PC-3 (cell line): ENCODE measurements at regions not wholly inside any gene's neighbourhood (a gene's known extent, or its start where the extent isn't known, plus 50 kb on each side); places are given as distances from the start of the nearest gene placed in this dataset.

Experiments used
- ATAC-seq: fragments of 200-7000 bp; cut with Tn5 transposase; 2 replicates; pipeline ENCODE4 v1.9.1; 2020; ENCODE audit warnings: mild to moderate bottlenecking, moderate library complexity
- BruUV-seq: library from RNA; stranded (reverse); fragments of 400-500 nt; replicated peaks from 2 replicates; lab custom pipeline; 2021; lab: Mats Ljungman, UMichigan
- CTCF ChIA-PET: fragments of 300-600 bp; sonication (Branson Sonifier 250); formaldehyde crosslinking; loops from one replicate; lab custom pipeline; 2022; ENCODE audit warnings: antibody characterized with exemption; lab: Charles Lee
- POLR2A ChIA-PET: fragments of 300-600 bp; sonication (Branson Sonifier 250); formaldehyde crosslinking; loops from one replicate; lab custom pipeline; 2022; ENCODE audit warnings: antibody characterized with exemption; ENCODE audit not compliant: unreplicated experiment; lab: Charles Lee
- DNase-seq: peaks from one replicate; pipeline ENCODE4 v3.0.0-alpha.2; 2015
- H2AFZ ChIP-seq: fragments of 300-600 bp; sonication (generic); 2 replicates; pipeline ENCODE4 v1.6.0; 2016; ENCODE audit warnings: antibody characterized with exemption, low read length
- H3F3A ChIP-seq: fragments of 300-600 bp; sonication (generic); one replicate; pipeline ENCODE4 v1.6.0; 2017; ENCODE audit warnings: antibody characterized with exemption, low read length, control low read depth, mild to moderate bottlenecking; ENCODE audit not compliant: unreplicated experiment
- H3K27ac ChIP-seq: fragments of 300-600 bp; sonication (generic); 2 replicates; pipeline ENCODE4 v1.5.1; 2016; ENCODE audit warnings: mild to moderate bottlenecking, low read length
- H3K27me3 ChIP-seq: fragments of 300-600 bp; sonication (generic); 2 replicates; pipeline ENCODE4 v1.6.1; 2016; ENCODE audit warnings: low read length, mixed read lengths
- H3K36me3 ChIP-seq: fragments of 300-600 bp; sonication (generic); 2 replicates; pipeline ENCODE4 v1.6.1; 2016; ENCODE audit warnings: low read depth, mixed run types, low read length, mixed read lengths
- H3K4me1 ChIP-seq: fragments of 300-600 bp; sonication (generic); 2 replicates; pipeline ENCODE4 v1.5.1; 2016; ENCODE audit warnings: low read length; ENCODE audit not compliant: insufficient read depth
- H3K4me2 ChIP-seq: fragments of 300-600 bp; sonication (generic); 2 replicates; pipeline ENCODE4 v1.6.0; 2016; ENCODE audit warnings: low read length
- H3K4me3 ChIP-seq: fragments of 300-600 bp; sonication (generic); 2 replicates; pipeline ENCODE4 v1.5.1; 2016; ENCODE audit warnings: mild to moderate bottlenecking, low read length, mixed read lengths
- H3K79me2 ChIP-seq: fragments of 300-600 bp; sonication (generic); 2 replicates; pipeline ENCODE4 v1.6.1; 2017; ENCODE audit warnings: low read length, mixed read lengths
- H3K9ac ChIP-seq: fragments of 300-600 bp; sonication (generic); 2 replicates; pipeline ENCODE4 v1.6.0; 2016; ENCODE audit warnings: mild to moderate bottlenecking, low read length
- H3K9me2 ChIP-seq: fragments of 300-600 bp; sonication (generic); replicated peaks from 2 replicates; pipeline ENCODE4 v1.6.1; 2016; ENCODE audit warnings: mixed run types, low read length, mixed read lengths
- H3K9me3 ChIP-seq: fragments of 300-600 bp; sonication (generic); 2 replicates; pipeline ENCODE4 v1.6.1; 2016; ENCODE audit warnings: low read length, mixed read lengths
- H4K20me1 ChIP-seq: fragments of 300-600 bp; sonication (generic); 2 replicates; pipeline ENCODE4 v1.6.1; 2016; ENCODE audit warnings: low read length, mixed read lengths
- CTCF ChIP-seq: fragments of 300-600 bp; sonication (generic); conservative IDR thresholded peaks from 2 replicates; pipeline ENCODE4 v1.5.1; 2017; ENCODE audit warnings: antibody characterized with exemption, low read depth, mild to moderate bottlenecking, low read length
- EZH2 ChIP-seq: fragments of 300-600 bp; sonication (generic); IDR thresholded peaks from one replicate; pipeline ENCODE4 v1.6.1; 2017; ENCODE audit warnings: antibody characterized with exemption, mild to moderate bottlenecking, low read length; ENCODE audit not compliant: unreplicated experiment
- EZH2phosphoT487 ChIP-seq: fragments of 300-600 bp; sonication (generic); IDR thresholded peaks from 2 replicates; pipeline ENCODE4 v1.6.1; 2018; ENCODE audit warnings: mild to moderate bottlenecking, antibody characterized with exemption, low read length, borderline replicate concordance
- intact Hi-C: fragments of 100-400 bp; cut with micrococcal nuclease; formaldehyde crosslinking; loops from 2 replicates; pipeline ENCODE4 v1.9.0; 2023

GRCh38 chr6:26206868-26207801 lies 119.9 kb downstream of the HFE start:
- Histone ChIP-seq H3K4me2 (peak overlapping the region; percentile 86), H3K9me2 (no peaks in the 10 kb centered on the region), H3K27me3 (no peaks in the 10 kb centered on the region), H3K79me2 (peaks cover 12% of the 10 kb centered on the region; the same call in 1 of the 2 replicates), H3F3A (peaks cover 6% of the 10 kb centered on the region), H3K4me3 (peak overlapping the region; percentile 85; the same call in 1 of the 2 replicates), H3K9ac (no peak overlapping the region), H4K20me1 (no peaks in the 10 kb centered on the region), H3K27ac (no peak overlapping the region), H3K36me3 (no peaks in the 10 kb centered on the region), H3K4me1 (peaks cover 8% of the 10 kb centered on the region), H3K9me3 (no peaks in the 10 kb centered on the region), H2AFZ (no peak overlapping the region)
- ChIA-PET POLR2A (interaction anchor here (0.5 to 1.0 kb wide), 5 partner anchors 12 to 927 kb away, joined by 3 to 5 read pairs (median 3); a partner anchor contains a TSS), CTCF (interaction anchor here (0.6 kb wide), 1 partner anchor 9 kb away, joined by 3 read pairs; a partner anchor contains a TSS)
- TF ChIP-seq CTCF (no peak), EZH2phosphoT487 (no peak), EZH2 (no peak)
- no peak for ATAC-seq
- BruUV-seq = no TSS peak
- intact Hi-C loops = loop anchor here (2.0 kb wide), 1 partner anchor 78 kb away; a partner anchor contains a TSS
- DNase-seq = no peak

GRCh38 chr6:26211963-26212362 lies 124.7 kb downstream of the HFE start:
- Histone ChIP-seq H4K20me1 (0 out of 2 replicates have a peak, but pooled peaks cover 5% of the 10 kb centered on the region), H3K9me3 (no peaks in the 10 kb centered on the region), H3F3A (peaks cover 10% of the 10 kb centered on the region), H3K4me1 (peaks cover 6% of the 10 kb centered on the region; the same call in 1 of the 2 replicates), H3K4me3 (no peak overlapping the region), H3K27me3 (no peaks in the 10 kb centered on the region), H3K4me2 (no peak overlapping the region), H3K36me3 (no peaks in the 10 kb centered on the region), H3K9me2 (no peaks in the 10 kb centered on the region), H3K79me2 (no peaks in the 10 kb centered on the region), H3K27ac (no peak overlapping the region), H2AFZ (no peak overlapping the region), H3K9ac (no peak overlapping the region)
- intact Hi-C loops = no loop called here
- CTCF ChIA-PET = no interaction called here
- POLR2A ChIA-PET = no interaction called here
- DNase-seq = no peak
- ATAC-seq = no peak
- no TSS peak for BruUV-seq
- TF ChIP-seq CTCF = no peak
- no peak for TF ChIP-seq EZH2phosphoT487
- TF ChIP-seq EZH2 = no peak
